Fibroblast of lung (primary cell): ENCODE measurements at regions not wholly inside any gene's neighbourhood (a gene's known extent, or its start where the extent isn't known, plus 50 kb on each side); places are given as distances from the start of the nearest gene placed in this dataset.

Experiments used
- DNase-seq, 2 donors: peaks; one replicate each; pipeline versions ENCODE4 v3.0.0 to v3.0.0-alpha.2; 2010; ENCODE audit warnings: low read depth in 2 of 2
- H2AFZ ChIP-seq: 2 replicates; pipeline ENCODE4 v1.5.1; 2012; ENCODE audit warnings: low read length, control low read depth, inconsistent platforms
- H3K27ac ChIP-seq: 2 replicates; pipeline ENCODE4 v1.5.1; 2011; ENCODE audit warnings: low read length, control low read depth; ENCODE audit not compliant: insufficient read depth
- H3K27me3 ChIP-seq: 2 replicates; pipeline ENCODE4 v1.5.1; 2011; ENCODE audit warnings: mild to moderate bottlenecking, low read length; ENCODE audit not compliant: control insufficient read depth, insufficient read depth
- H3K36me3 ChIP-seq: 2 replicates; pipeline ENCODE4 v1.5.1; 2011; ENCODE audit warnings: low read length; ENCODE audit not compliant: control insufficient read depth, insufficient read depth
- H3K4me1 ChIP-seq: 2 replicates; pipeline ENCODE4 v1.5.1; 2011; ENCODE audit warnings: low read length; ENCODE audit not compliant: control insufficient read depth, insufficient read depth; ENCODE audit errors: extremely low read depth
- H3K4me2 ChIP-seq: 2 replicates; pipeline ENCODE4 v1.5.1; 2011; ENCODE audit warnings: low read length, control low read depth; ENCODE audit not compliant: insufficient read depth; ENCODE audit errors: extremely low read depth
- H3K4me3 ChIP-seq, 4 experiments: fragments of 200-600 bp in 1 of 4; sonication (generic) in 1 of 4; replicated peaks in 1 of 4; 2 replicates each; pipeline ENCODE4 v1.5.1; 2011 to 2016; ENCODE audit warnings: low read length in 4 of 4, low read depth in 3 of 4, mild to moderate bottlenecking in 3 of 4, control low read depth in 2 of 4, inconsistent platforms in 1 of 4, mixed read lengths in 1 of 4; ENCODE audit not compliant: insufficient read depth in 1 of 4; ENCODE audit errors: control extremely low read depth in 1 of 4
- H3K79me2 ChIP-seq: 2 replicates; pipeline ENCODE4 v1.5.1; 2012; ENCODE audit warnings: mild to moderate bottlenecking, low read length, inconsistent platforms; ENCODE audit not compliant: control insufficient read depth, insufficient read depth
- H3K9ac ChIP-seq: 2 replicates; pipeline ENCODE4 v1.5.1; 2011; ENCODE audit warnings: mild to moderate bottlenecking, low read length, control low read depth; ENCODE audit not compliant: insufficient read depth
- H3K9me3 ChIP-seq: 2 replicates; pipeline ENCODE4 v1.5.1; 2012; ENCODE audit warnings: low read depth, low read length; ENCODE audit not compliant: control insufficient read depth, insufficient read depth
- H4K20me1 ChIP-seq: 2 replicates; pipeline ENCODE4 v1.5.1; 2011; ENCODE audit warnings: low read length; ENCODE audit not compliant: control insufficient read depth, insufficient read depth; ENCODE audit errors: extremely low read depth
- CTCF ChIP-seq, 2 donors: IDR thresholded peaks in 1 of 2; conservative IDR thresholded peaks in 1 of 2; 1 replicate in 1 of 2; 2 replicates in 1 of 2; pipeline ENCODE4 v1.5.1; 2011 to 2012; ENCODE audit warnings: low read length in 2 of 2, control low read depth in 1 of 2, inconsistent platforms in 1 of 2, low read depth in 1 of 2, mild to moderate bottlenecking in 1 of 2
- EZH2 ChIP-seq: IDR thresholded peaks from 2 replicates; pipeline ENCODE4 v1.5.1; 2012; ENCODE audit warnings: low read length, control low read depth, mild to moderate bottlenecking; ENCODE audit errors: missing control alignments

- Histone ChIP-seq H3K4me1 (no peaks in the 10 kb centered on the region), H3K9ac (no peak overlapping the region), H3K27me3 (no peaks in the 10 kb centered on the region), H3K4me3 (no peak overlapping the region), H4K20me1 (no peaks in the 10 kb centered on the region), H3K79me2 (no peaks in the 10 kb centered on the region), H3K27ac (no peak overlapping the region), H3K9me3 (no peaks in the 10 kb centered on the region), H2AFZ (no peak overlapping the region), H3K4me2 (no peak overlapping the region), H3K36me3 (no peaks in the 10 kb centered on the region)
- TF ChIP-seq EZH2 (no peak), CTCF (conservative IDR thresholded peaks at IDR 0.05 in 1 of 2, IDR thresholded peaks at IDR 0.05 in 1 of 2; ENCODE audit: low read depth in 1 of 2, low read length in 2 of 2) (no peak)
- DNase-seq: no peak
Measured at GRCh38 chrX:40494005-40494404, 86.8 kb upstream of the ATP6AP2 start.

- no peak for TF ChIP-seq EZH2
- no peak for TF ChIP-seq CTCF (conservative IDR thresholded peaks at IDR 0.05 in 1 of 2, IDR thresholded peaks at IDR 0.05 in 1 of 2; ENCODE audit: low read depth in 1 of 2, low read length in 2 of 2)
- no peak overlapping the region for H3K4me2 ChIP-seq
- DNase-seq: no peak
- H3K27ac ChIP-seq: no peak overlapping the region
- no peaks in the 10 kb centered on the region for H3K9me3 ChIP-seq
- H3K27me3 ChIP-seq: no peaks in the 10 kb centered on the region
- H2AFZ ChIP-seq: no peak overlapping the region
- H3K4me1 ChIP-seq: no peaks in the 10 kb centered on the region
- no peak overlapping the region for H3K9ac ChIP-seq
- H4K20me1 ChIP-seq: no peaks in the 10 kb centered on the region
- H3K4me3 ChIP-seq: no peak overlapping the region
- H3K36me3 ChIP-seq: no peaks in the 10 kb centered on the region
- H3K79me2 ChIP-seq: no peaks in the 10 kb centered on the region
Measured at GRCh38 chrX:40488296-40488695, 92.5 kb upstream of the ATP6AP2 start.

GRCh38 chrX:40485973-40486372 lies 94.8 kb upstream of the ATP6AP2 start:
- Histone ChIP-seq H3K4me2 (no peak overlapping the region), H3K4me1 (no peaks in the 10 kb centered on the region), H2AFZ (no peak overlapping the region), H3K27ac (no peak overlapping the region), H3K9ac (no peak overlapping the region), H3K27me3 (no peaks in the 10 kb centered on the region), H4K20me1 (no peaks in the 10 kb centered on the region), H3K4me3 (no peak overlapping the region), H3K36me3 (no peaks in the 10 kb centered on the region), H3K9me3 (no peaks in the 10 kb centered on the region), H3K79me2 (no peaks in the 10 kb centered on the region)
- TF ChIP-seq CTCF (conservative IDR thresholded peaks at IDR 0.05 in 1 of 2, IDR thresholded peaks at IDR 0.05 in 1 of 2; ENCODE audit: low read depth in 1 of 2, low read length in 2 of 2): no peak
- TF ChIP-seq EZH2: no peak
- DNase-seq: no peak
